ENCODE measurements at regions not wholly inside any gene's neighbourhood (a gene's known extent, or its start where the extent isn't known, plus 50 kb on each side); places are given as distances from the start of the nearest gene placed in this dataset.

- DNase-seq (ENCODE audit: low read depth in 2 of 2) = no peak
These were observed 51.9 kb upstream of the KLF13 start for GRCh38 chr15:31274496-31275330.

- no peak for DNase-seq (ENCODE audit: low read depth in 2 of 2)
These were observed 51.0 kb upstream of the KLF13 start for GRCh38 chr15:31275331-31276262.

- DNase-seq (ENCODE audit: low read depth in 2 of 2) = no peak
These were observed 49.9 kb upstream of the KLF13 start for GRCh38 chr15:31276596-31277298.

All from stimulated activated CD4-positive, alpha-beta T cell treated with anti-CD3 and anti-CD28 coated beads, Interleukin-4, amount 100 ng/mL, for 48 hours (primary cell).